ENCODE measurements at regions not wholly inside any gene's neighbourhood (a gene's known extent, or its start where the extent isn't known, plus 50 kb on each side); places are given as distances from the start of the nearest gene placed in this dataset.

- Histone ChIP-seq H3K4me3 (no peak overlapping the region), H3K4me2 (no peak overlapping the region), H3K9me3 (no peaks in the 10 kb centered on the region), H3K27ac (no peak overlapping the region), H3K4me1 (no peaks in the 10 kb centered on the region)
- ChIA-PET CTCF (no interaction called here), POLR2A (no interaction called here)
- WGBS (ENCODE audit: missing lambda C conversion rate), result 31% methylated on average over 4 of the region's 4 CpGs
- TF ChIP-seq SMC3 (IDR thresholded peaks at IDR 0.05) (no peak), CEBPB (IDR thresholded peaks at IDR 0.05) (no peak), CBX2 (IDR thresholded peaks at IDR 0.05; ENCODE audit: borderline replicate concordance, low read depth) (no peak), CHD2 (IDR thresholded peaks at IDR 0.05; ENCODE audit: low read length, partially characterized antibody) (no peak), HEYL (CRISPR knock-in tag; IDR thresholded peaks at IDR 0.05) (no peak), GATA3 (IDR thresholded peaks at IDR 0.05; ENCODE audit: borderline replicate concordance) (no peak), JUN (IDR thresholded peaks at IDR 0.05) (no peak), RNF2 (IDR thresholded peaks at IDR 0.05; ENCODE audit: borderline replicate concordance, low read depth) (no peak), POLR2A (IDR thresholded peaks at IDR 0.05; ENCODE audit: low read length) (no peak), EP300 (IDR thresholded peaks at IDR 0.05) (no peak), EHF (CRISPR knock-in tag; IDR thresholded peaks at IDR 0.05) (no peak), CHD4 (IDR thresholded peaks at IDR 0.05; ENCODE audit: borderline replicate concordance) (no peak), POLR2AphosphoS2 (conservative IDR thresholded peaks at IDR 0.05; ENCODE audit: low read length) (no peak), NPAS2 (CRISPR knock-in tag; IDR thresholded peaks at IDR 0.05; ENCODE audit: borderline replicate concordance) (no peak)
- TF ChIP-seq, protein P1, sequence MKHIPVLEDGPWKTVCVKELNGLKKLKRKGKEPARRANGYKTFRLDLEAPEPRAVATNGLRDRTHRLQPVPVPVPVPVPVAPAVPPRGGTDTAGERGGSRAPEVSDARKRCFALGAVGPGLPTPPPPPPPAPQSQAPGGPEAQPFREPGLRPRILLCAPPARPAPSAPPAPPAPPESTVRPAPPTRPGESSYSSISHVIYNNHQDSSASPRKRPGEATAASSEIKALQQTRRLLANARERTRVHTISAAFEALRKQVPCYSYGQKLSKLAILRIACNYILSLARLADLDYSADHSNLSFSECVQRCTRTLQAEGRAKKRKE (CRISPR knock-in tag; IDR thresholded peaks at IDR 0.05; ENCODE audit: low read depth), result no peak
- DNase-seq (ENCODE audit: low read depth in 1 of 2, low spot score in 1 of 2) (no peak), ATAC-seq (no peak), FAIRE-seq (no peak)
Observed at GRCh38 chr3:152669560-152669959, 165.4 kb upstream of the P2RY1 start.

DNA sequence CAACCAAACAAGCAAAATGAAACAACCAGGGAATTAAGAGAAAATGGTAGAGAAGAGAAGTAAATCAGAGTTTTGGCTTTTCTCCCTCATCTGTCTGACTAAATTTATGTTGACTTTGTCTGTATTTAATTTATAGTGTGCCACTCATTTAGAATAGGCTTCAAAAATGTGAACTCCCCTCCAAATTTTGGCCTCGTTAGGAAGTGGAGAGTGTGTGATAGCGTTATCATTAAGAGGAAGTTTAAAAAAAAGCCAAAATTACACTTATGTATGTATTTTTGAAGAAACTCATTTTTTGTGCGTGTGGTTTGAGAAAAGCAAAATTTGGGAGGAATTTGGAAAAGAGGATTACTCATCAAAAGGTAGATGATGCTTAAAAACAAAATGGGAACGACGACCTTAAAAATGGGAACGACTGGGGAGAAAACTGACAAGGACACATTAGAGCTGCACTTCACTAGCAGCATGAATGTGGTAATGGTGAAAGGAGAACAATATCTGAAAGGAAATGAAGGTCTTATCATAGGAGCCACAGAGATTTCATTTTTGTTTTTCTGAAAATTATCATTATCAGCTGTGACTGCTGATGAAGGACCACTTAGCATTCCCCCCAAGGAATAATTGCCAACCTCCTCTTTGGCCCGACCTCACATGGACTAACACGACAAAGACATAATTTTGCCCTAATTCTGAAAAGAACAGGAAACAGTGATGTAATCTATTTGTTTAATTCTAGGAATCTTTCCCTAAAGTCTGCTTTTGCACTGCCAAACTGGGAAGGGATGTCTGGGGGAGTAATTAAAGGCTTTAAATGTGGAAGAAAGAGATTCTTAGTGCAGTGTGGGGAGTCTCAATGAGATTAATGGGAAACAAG, 163.2 kb upstream of the P2RY1 start:
- ATAC-seq (no peak), DNase-seq (ENCODE audit: low read depth in 1 of 2, low spot score in 1 of 2) (no peak), FAIRE-seq (no peak)
- Histone ChIP-seq H3K4me1 (no peaks in the 10 kb centered on the region), H3K27ac (no peak overlapping the region), H3K4me2 (no peak overlapping the region), H3K9me3 (no peaks in the 10 kb centered on the region), H3K4me3 (no peak overlapping the region)
- WGBS (ENCODE audit: missing lambda C conversion rate), result 24% methylated on average over 8 of the region's 8 CpGs
- no peak for TF ChIP-seq JUNB (IDR thresholded peaks at IDR 0.05)
- no peak for TF ChIP-seq KDM1A (IDR thresholded peaks at IDR 0.05; ENCODE audit: low read depth)
- TF ChIP-seq EP300 (IDR thresholded peaks at IDR 0.05), result no peak
- TF ChIP-seq HOXB13 (CRISPR knock-in tag; IDR thresholded peaks at IDR 0.05; ENCODE audit: low read depth), result no peak
- TF ChIP-seq CBX2 (IDR thresholded peaks at IDR 0.05; ENCODE audit: borderline replicate concordance, low read depth), result no peak
- no peak for TF ChIP-seq HEYL (CRISPR knock-in tag; IDR thresholded peaks at IDR 0.05)
- no peak for TF ChIP-seq USF2 (IDR thresholded peaks at IDR 0.05)
- CTCF ChIA-PET, result no interaction called here
- POLR2A ChIA-PET, result no interaction called here

DNA sequence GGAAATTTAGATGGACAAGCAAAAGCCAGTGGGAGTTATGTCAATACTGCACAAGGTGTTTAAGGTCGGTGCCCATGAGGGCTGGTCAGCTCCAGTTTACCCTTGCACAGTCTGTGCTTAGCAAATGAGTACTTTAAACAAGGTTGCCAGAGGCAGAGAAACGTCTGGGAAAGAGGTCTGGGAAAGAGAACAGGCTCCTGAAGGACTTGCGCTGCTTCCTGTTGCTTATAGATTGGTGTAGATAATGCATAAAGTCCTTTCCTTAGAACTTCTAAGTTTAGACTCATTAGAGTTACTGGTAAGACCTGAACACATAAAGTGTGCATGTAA, 162.6 kb upstream of the P2RY1 start:
- FAIRE-seq, result no peak
- ChIA-PET CTCF (no interaction called here), POLR2A (no interaction called here)
- H3K4me1 ChIP-seq, result no peaks in the 10 kb centered on the region
- H3K4me2 ChIP-seq, result no peak overlapping the region
- no peak overlapping the region for H3K27ac ChIP-seq
- no peak for ATAC-seq
- WGBS (ENCODE audit: missing lambda C conversion rate), result 33% methylated on average over 3 of the region's 3 CpGs
- H3K4me3 ChIP-seq, result no peak overlapping the region
- TF ChIP-seq GATA3 (IDR thresholded peaks at IDR 0.05; ENCODE audit: borderline replicate concordance) (no peak), ESRRA (IDR thresholded peaks at IDR 0.05; ENCODE audit: borderline replicate concordance, low read length) (no peak), RAD21 (conservative IDR thresholded peaks at IDR 0.05 in 1 of 2, IDR thresholded peaks at IDR 0.05 in 1 of 2) (no peak), HEYL (CRISPR knock-in tag; IDR thresholded peaks at IDR 0.05) (no peak), FOXS1 (CRISPR knock-in tag; IDR thresholded peaks at IDR 0.05) (no peak), MAFK (IDR thresholded peaks at IDR 0.05; ENCODE audit: partially characterized antibody) (no peak), ZSCAN20 (CRISPR knock-in tag; IDR thresholded peaks at IDR 0.05) (no peak), PBX3 (IDR thresholded peaks at IDR 0.05) (no peak)
- TF ChIP-seq, protein P2, sequence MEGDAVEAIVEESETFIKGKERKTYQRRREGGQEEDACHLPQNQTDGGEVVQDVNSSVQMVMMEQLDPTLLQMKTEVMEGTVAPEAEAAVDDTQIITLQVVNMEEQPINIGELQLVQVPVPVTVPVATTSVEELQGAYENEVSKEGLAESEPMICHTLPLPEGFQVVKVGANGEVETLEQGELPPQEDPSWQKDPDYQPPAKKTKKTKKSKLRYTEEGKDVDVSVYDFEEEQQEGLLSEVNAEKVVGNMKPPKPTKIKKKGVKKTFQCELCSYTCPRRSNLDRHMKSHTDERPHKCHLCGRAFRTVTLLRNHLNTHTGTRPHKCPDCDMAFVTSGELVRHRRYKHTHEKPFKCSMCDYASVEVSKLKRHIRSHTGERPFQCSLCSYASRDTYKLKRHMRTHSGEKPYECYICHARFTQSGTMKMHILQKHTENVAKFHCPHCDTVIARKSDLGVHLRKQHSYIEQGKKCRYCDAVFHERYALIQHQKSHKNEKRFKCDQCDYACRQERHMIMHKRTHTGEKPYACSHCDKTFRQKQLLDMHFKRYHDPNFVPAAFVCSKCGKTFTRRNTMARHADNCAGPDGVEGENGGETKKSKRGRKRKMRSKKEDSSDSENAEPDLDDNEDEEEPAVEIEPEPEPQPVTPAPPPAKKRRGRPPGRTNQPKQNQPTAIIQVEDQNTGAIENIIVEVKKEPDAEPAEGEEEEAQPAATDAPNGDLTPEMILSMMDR (IDR thresholded peaks at IDR 0.05), result no peak
- TF ChIP-seq, protein P3, sequence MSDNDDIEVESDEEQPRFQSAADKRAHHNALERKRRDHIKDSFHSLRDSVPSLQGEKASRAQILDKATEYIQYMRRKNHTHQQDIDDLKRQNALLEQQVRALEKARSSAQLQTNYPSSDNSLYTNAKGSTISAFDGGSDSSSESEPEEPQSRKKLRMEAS (IDR thresholded peaks at IDR 0.05), result no peak
- no peak for DNase-seq (ENCODE audit: low read depth in 1 of 2, low spot score in 1 of 2)
- no peaks in the 10 kb centered on the region for H3K9me3 ChIP-seq

Data from A549 (cell line).